Sigmoid colon (tissue), 6 donors: ENCODE measurements at regions not wholly inside any gene's neighbourhood (a gene's known extent, or its start where the extent isn't known, plus 50 kb on each side); places are given as distances from the start of the nearest gene placed in this dataset.

Experiments
- DNase-seq: peaks from one replicate; pipeline ENCODE4 v3.0.0-alpha.2; 2019
- H3K27ac ChIP-seq, 4 donors: fragments of 200-600 bp; sonication (generic); one replicate each; pipeline ENCODE4 v1.5.1; 2016 to 2019; ENCODE audit warnings: mild to moderate bottlenecking in 1 of 4
- H3K27me3 ChIP-seq, 3 donors: fragments of 200-600 bp; sonication (generic); one replicate each; pipeline ENCODE4 v1.5.1; 2019; ENCODE audit warnings: mild to moderate bottlenecking in 1 of 3
- H3K36me3 ChIP-seq, 4 donors: fragments of 200-600 bp; sonication (generic); one replicate each; pipeline ENCODE4 v1.5.1; 2016 to 2019
- H3K4me1 ChIP-seq, 4 donors: fragments of 200-600 bp; sonication (generic); one replicate each; pipeline ENCODE4 v1.5.1; 2017 to 2019
- H3K4me3 ChIP-seq, 4 donors: fragments of 200-600 bp; sonication (generic); one replicate each; pipeline ENCODE4 v1.5.1; 2017 to 2019; ENCODE audit warnings: mild to moderate bottlenecking in 2 of 4, moderate library complexity in 1 of 4
- H3K9me3 ChIP-seq, 4 donors: fragments of 200-600 bp in 3 of 4; sonication (generic) in 3 of 4; one replicate each; pipeline versions ENCODE4 v1.5.1 to v1.6.1; 2013 to 2019
- EP300 ChIP-seq, 4 donors: sonication (generic); formaldehyde crosslinking; IDR thresholded peaks; one replicate each; pipeline ENCODE4 v1.6.1; 2017; ENCODE audit warnings: antibody characterized with exemption in 4 of 4
- POLR2A ChIP-seq, 2 donors: fragments of 450-650 bp; IDR thresholded peaks; one replicate each; pipeline ENCODE4 v1.6.1; 2016; ENCODE audit warnings: antibody characterized with exemption in 2 of 2, mild to moderate bottlenecking in 2 of 2, moderate library complexity in 2 of 2
- POLR2AphosphoS5 ChIP-seq, 4 donors: sonication (generic); formaldehyde crosslinking; IDR thresholded peaks; one replicate each; pipeline ENCODE4 v1.6.1; 2017; ENCODE audit warnings: antibody characterized with exemption in 4 of 4
- WGBS, 2 donors: extraction: QIAGEN DNeasy Blood & Tissue Kit; methylation state at CpG; one replicate each; pipeline ENCODE4 v1.1.7; 2013; 5-methylcytosine and 5-hydroxymethylcytosine counted together
- intact Hi-C: fragments of 100-400 bp; cut with DNase I; formaldehyde crosslinking; loops from one replicate; pipeline ENCODE4 v1.15.1; 2023
- TF ChIP-seq, protein P1 (sequence below), 4 experiments: fragments of 450-650 bp in 3 of 4; fragments of 200-600 bp in 1 of 4; IDR thresholded peaks; one replicate each; pipeline ENCODE4 v1.5.1; 2016 to 2019; ENCODE audit warnings: antibody characterized with exemption in 4 of 4, mild to moderate bottlenecking in 3 of 4, moderate library complexity in 2 of 4
- donor health status: healthy with polysubstance abuse.
- donor health status: healthy.

DNA sequence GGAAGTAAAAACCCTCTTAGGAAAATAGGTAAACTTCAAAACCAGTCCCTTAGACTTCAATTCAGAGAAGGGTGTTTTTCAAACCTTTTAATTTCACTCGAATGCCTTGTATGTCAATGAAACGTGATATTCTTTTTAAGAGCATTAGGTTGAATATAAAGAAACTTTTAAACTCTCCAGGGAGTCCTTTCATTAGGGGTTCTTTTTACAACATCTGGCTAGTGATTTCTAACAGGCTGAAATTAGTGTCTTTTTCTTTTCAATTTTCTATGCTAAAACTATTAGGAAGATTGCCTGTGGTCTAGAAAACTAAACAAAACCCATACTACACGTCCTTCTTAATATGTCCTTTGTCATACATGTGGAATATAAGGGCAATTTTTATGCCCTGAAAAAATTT is 569.7 kb upstream of the CITED2 start:
- no peaks in the 10 kb centered on the region for H3K36me3 ChIP-seq
- intact Hi-C loops: no loop called here
- H3K9me3 ChIP-seq: no peaks in the 10 kb centered on the region
- DNase-seq: no peak
- H3K27me3 ChIP-seq: no peaks in the 10 kb centered on the region
- 85 to 86% methylated on average over 3 of the region's 3 CpGs for WGBS, 2 donors
- H3K4me1 ChIP-seq: peaks cover 0 to 13% (median 6%) of the 10 kb centered on the region in 4 donors
- TF ChIP-seq EP300 (IDR thresholded peaks at IDR 0.05) (no peak), POLR2A (IDR thresholded peaks at IDR 0.05) (no peak), POLR2AphosphoS5 (IDR thresholded peaks at IDR 0.05) (no peak)
- TF ChIP-seq, protein P1, sequence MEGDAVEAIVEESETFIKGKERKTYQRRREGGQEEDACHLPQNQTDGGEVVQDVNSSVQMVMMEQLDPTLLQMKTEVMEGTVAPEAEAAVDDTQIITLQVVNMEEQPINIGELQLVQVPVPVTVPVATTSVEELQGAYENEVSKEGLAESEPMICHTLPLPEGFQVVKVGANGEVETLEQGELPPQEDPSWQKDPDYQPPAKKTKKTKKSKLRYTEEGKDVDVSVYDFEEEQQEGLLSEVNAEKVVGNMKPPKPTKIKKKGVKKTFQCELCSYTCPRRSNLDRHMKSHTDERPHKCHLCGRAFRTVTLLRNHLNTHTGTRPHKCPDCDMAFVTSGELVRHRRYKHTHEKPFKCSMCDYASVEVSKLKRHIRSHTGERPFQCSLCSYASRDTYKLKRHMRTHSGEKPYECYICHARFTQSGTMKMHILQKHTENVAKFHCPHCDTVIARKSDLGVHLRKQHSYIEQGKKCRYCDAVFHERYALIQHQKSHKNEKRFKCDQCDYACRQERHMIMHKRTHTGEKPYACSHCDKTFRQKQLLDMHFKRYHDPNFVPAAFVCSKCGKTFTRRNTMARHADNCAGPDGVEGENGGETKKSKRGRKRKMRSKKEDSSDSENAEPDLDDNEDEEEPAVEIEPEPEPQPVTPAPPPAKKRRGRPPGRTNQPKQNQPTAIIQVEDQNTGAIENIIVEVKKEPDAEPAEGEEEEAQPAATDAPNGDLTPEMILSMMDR (IDR thresholded peaks at IDR 0.05): no peak
- no peak overlapping the region for H3K4me3 ChIP-seq
- peak overlapping the region in 1 of 4 donors; percentile 16 for H3K27ac ChIP-seq

DNA sequence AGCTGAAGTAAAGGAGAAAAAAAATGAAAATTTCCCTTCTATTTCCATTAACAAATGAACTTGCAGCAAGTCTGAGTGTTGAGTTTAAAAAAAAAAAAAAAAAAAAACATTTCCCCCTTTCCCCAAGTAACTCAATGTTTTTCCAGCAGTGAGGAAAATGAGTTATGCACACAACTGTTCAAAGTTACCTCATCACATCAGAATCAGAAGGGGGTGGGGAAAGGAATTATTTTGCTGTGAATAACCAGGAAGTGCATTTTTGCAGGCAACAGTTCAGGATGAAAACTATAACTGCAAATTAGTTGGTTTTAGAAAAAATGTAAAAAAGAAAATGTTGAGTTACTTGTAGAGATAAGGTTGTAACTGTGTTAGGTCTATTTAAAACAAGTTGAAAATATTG is 568.9 kb upstream of the CITED2 start:
- Histone ChIP-seq H3K27me3 (no peaks in the 10 kb centered on the region), H3K9me3 (no peaks in the 10 kb centered on the region), H3K36me3 (no peaks in the 10 kb centered on the region), H3K27ac (peak overlapping the region in 1 of 4 donors; percentile 20), H3K4me1 (peaks cover 0 to 13% (median 6%) of the 10 kb centered on the region in 4 donors), H3K4me3 (no peak overlapping the region)
- TF ChIP-seq POLR2AphosphoS5 (IDR thresholded peaks at IDR 0.05) (peak in 1 of 4 donors; percentile 11), POLR2A (IDR thresholded peaks at IDR 0.05) (no peak)
- DNase-seq: no peak
- intact Hi-C loops: no loop called here

DNA sequence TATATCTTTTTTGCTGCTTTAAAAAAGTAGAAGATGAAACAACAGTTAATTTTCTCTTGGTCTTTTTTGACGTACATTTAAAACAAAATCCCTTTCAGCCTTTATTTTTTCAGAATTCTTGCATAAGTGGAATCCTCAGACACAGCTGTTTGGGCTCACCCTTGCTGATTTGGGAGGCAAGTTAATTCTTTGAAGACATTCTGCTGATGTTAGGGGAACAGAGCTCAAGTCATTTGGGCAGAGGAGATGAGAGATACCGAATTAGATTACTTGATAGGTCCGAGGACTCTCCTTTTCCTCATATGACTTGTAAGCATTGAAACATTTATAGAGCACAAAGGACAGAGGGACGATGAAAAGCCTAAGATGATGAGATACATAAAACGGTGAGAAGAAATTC is 567.9 kb upstream of the CITED2 start:
- no peak for DNase-seq
- no peaks in the 10 kb centered on the region for H3K9me3 ChIP-seq
- peaks cover 0 to 13% (median 6%) of the 10 kb centered on the region in 4 donors for H3K4me1 ChIP-seq
- TF ChIP-seq EP300 (IDR thresholded peaks at IDR 0.05) (no peak), POLR2AphosphoS5 (IDR thresholded peaks at IDR 0.05) (no peak), POLR2A (IDR thresholded peaks at IDR 0.05) (no peak)
- TF ChIP-seq, protein P1 (IDR thresholded peaks at IDR 0.05): no peak
- intact Hi-C loops: no loop called here
- no peak overlapping the region for H3K4me3 ChIP-seq
- 80 to 88% methylated on average over 5 of the region's 5 CpGs for WGBS, 2 donors
- no peaks in the 10 kb centered on the region for H3K36me3 ChIP-seq
- H3K27ac ChIP-seq: peak overlapping the region in 1 of 4 donors; percentile 20
- no peaks in the 10 kb centered on the region for H3K27me3 ChIP-seq

DNA sequence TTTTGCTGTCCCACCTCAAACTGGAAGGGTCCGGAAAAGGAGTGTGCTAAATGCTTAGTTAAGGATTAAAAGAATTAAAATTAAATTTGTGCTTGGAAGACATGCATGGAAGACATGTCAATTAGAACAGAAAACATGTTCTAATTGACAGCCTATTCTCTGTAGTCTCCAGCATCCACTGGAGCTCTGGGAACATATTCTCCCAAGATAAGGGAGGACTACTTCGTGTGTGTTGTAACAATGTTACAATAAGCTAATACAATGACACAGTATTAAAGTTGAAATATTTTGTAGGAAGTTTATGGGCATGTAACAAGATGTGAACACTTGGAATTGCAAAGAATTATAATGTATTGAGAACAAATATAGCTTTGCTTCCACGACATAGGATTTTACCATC is 567.4 kb upstream of the CITED2 start:
- WGBS, 2 donors: 22 to 84% methylated on average over 3 of the region's 3 CpGs
- Histone ChIP-seq H3K27ac (no peak overlapping the region), H3K4me1 (peaks cover 0 to 13% (median 6%) of the 10 kb centered on the region in 4 donors), H3K9me3 (no peaks in the 10 kb centered on the region), H3K27me3 (no peaks in the 10 kb centered on the region), H3K4me3 (no peak overlapping the region), H3K36me3 (no peaks in the 10 kb centered on the region)
- intact Hi-C loops: no loop called here
- no peak for TF ChIP-seq POLR2AphosphoS5 (IDR thresholded peaks at IDR 0.05)
- TF ChIP-seq, protein P1 (IDR thresholded peaks at IDR 0.05): no peak
- no peak for TF ChIP-seq POLR2A (IDR thresholded peaks at IDR 0.05)
- TF ChIP-seq EP300 (IDR thresholded peaks at IDR 0.05): no peak
- DNase-seq: no peak

DNA sequence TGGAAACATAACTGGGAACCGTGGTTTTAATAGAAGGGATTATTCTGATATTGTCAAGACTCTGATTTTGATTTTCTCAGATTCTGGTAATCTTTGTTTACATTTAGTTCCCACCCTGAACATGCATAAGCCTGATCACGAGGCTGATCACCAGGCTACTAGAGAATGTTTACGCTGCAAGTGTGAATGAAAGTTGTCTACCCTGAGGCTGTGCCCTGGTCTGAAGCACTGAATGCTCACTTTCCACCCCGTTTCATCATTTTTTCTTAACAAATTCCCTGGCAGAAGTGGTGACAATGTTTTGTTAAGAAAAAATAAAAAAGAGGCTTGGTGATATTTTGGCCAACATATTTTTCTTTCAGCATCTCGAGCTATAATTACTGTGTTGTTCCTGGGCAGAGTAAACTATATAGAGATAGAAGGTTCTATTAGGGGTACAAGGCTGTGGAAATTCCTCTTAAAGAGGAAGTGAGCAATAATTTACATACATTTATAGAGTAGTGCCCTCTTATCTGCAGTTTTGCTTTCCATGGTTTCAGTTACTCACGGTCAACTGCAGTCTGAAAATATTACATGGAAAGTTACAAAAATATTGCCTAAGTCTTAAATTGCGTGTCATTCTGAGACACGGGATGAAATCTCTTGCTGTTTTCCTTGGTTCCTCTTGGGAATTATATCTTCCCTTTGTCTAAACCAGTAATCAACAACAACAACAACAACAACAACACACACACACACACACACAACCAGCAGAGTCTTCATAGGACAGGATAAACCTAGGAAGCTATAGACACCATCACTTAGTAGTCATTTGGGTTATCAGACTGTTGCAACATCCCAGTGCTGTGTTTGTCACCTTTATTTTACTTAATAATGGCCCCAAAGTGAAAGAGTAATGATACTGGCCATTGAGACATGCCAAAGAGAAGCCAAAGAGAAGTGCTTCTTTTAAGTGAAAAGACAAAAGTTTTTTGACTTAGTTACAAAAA is 566.6 kb upstream of the CITED2 start:
- WGBS, 2 donors: 72 to 75% methylated on average over 8 of the region's 8 CpGs
- no peaks in the 10 kb centered on the region for H3K36me3 ChIP-seq
- peaks cover 0 to 13% (median 6%) of the 10 kb centered on the region in 4 donors for H3K4me1 ChIP-seq
- no peaks in the 10 kb centered on the region for H3K27me3 ChIP-seq
- no peak for DNase-seq
- no peaks in the 10 kb centered on the region for H3K9me3 ChIP-seq
- TF ChIP-seq EP300 (IDR thresholded peaks at IDR 0.05) (no peak), POLR2AphosphoS5 (IDR thresholded peaks at IDR 0.05) (no peak)
- TF ChIP-seq, protein P1 (IDR thresholded peaks at IDR 0.05): no peak
- intact Hi-C loops: no loop called here
- H3K27ac ChIP-seq: no peak overlapping the region
- H3K4me3 ChIP-seq: no peak overlapping the region
